Keratinocyte (primary cell): ENCODE measurements at regions not wholly inside any gene's neighbourhood (a gene's known extent, or its start where the extent isn't known, plus 50 kb on each side); places are given as distances from the start of the nearest gene placed in this dataset.

ENCODE experiments used
- CTCF ChIP-seq, 3 experiments: IDR thresholded peaks in 1 of 3; conservative IDR thresholded peaks in 1 of 3; optimal IDR thresholded peaks in 1 of 3; 2 replicates in 2 of 3; 3 replicates in 1 of 3; pipeline versions ENCODE3 to v1.5.1; 2011; ENCODE audit warnings: low read length in 3 of 3, mild to moderate bottlenecking in 3 of 3, moderate library complexity in 2 of 3, control low read depth in 1 of 3, inconsistent platforms in 1 of 3; ENCODE audit not compliant: insufficient read depth in 2 of 3; ENCODE audit errors: extremely low read depth in 1 of 3
- EZH2 ChIP-seq: IDR thresholded peaks from one replicate; pipeline ENCODE4 v1.6.1; 2012; ENCODE audit warnings: inconsistent platforms, mild to moderate bottlenecking, low read length, moderate library complexity

- TF ChIP-seq CTCF (optimal IDR thresholded peaks at IDR 0.05 in 1 of 3, IDR thresholded peaks at IDR 0.05 in 1 of 3, conservative IDR thresholded peaks at IDR 0.05 in 1 of 3; ENCODE audit: extremely low read depth in 1 of 3, insufficient read depth in 2 of 3, low read length in 3 of 3) (no peak), EZH2 (no peak)
Observed at GRCh38 chr1:229001467-229002011, 266.3 kb downstream of the RHOU start.
